ENCODE measurements at regions not wholly inside any gene's neighbourhood (a gene's known extent, or its start where the extent isn't known, plus 50 kb on each side); places are given as distances from the start of the nearest gene placed in this dataset.

GRCh38 chr1:14080653-14081052 lies 380.7 kb downstream of the PRDM2 start:
- no peaks in the 10 kb centered on the region for H3K9me3 Mint-ChIP-seq (ENCODE audit: unreplicated experiment)
- H3K27ac Mint-ChIP-seq (ENCODE audit: unreplicated experiment), result no peak overlapping the region
- no peaks in the 10 kb centered on the region for H3K36me3 Mint-ChIP-seq (ENCODE audit: unreplicated experiment)

GRCh38 chr1:14082331-14082730 lies 382.3 kb downstream of the PRDM2 start:
- Mint-ChIP-seq H3K4me3 (ENCODE audit: unreplicated experiment) (no peak overlapping the region), H3K27ac (ENCODE audit: unreplicated experiment) (no peak overlapping the region), H3K4me1 (ENCODE audit: low read depth, unreplicated experiment) (peaks cover 5% of the 10 kb centered on the region), H3K36me3 (ENCODE audit: unreplicated experiment) (no peaks in the 10 kb centered on the region), H3K9me3 (ENCODE audit: unreplicated experiment) (no peaks in the 10 kb centered on the region), H3K27me3 (ENCODE audit: unreplicated experiment) (no peaks in the 10 kb centered on the region)
- no peak for TF ChIP-seq CTCF (IDR thresholded peaks at IDR 0.05; ENCODE audit: partially characterized antibody, unreplicated experiment)
- DNase-seq, result no peak

More at GRCh38 chr1:14080653-14081052, 380.7 kb downstream of the PRDM2 start:
- H3K4me1 Mint-ChIP-seq (ENCODE audit: low read depth, unreplicated experiment), result peaks cover 5% of the 10 kb centered on the region
- no peak overlapping the region for H3K4me3 Mint-ChIP-seq (ENCODE audit: unreplicated experiment)
- no peak for TF ChIP-seq CTCF (IDR thresholded peaks at IDR 0.05; ENCODE audit: partially characterized antibody, unreplicated experiment)
- DNase-seq, result no peak
- H3K27me3 Mint-ChIP-seq (ENCODE audit: unreplicated experiment), result no peaks in the 10 kb centered on the region

- DNase-seq, result no peak
- Mint-ChIP-seq H3K36me3 (ENCODE audit: unreplicated experiment) (no peaks in the 10 kb centered on the region), H3K4me3 (ENCODE audit: unreplicated experiment) (peak overlapping the region; percentile 6), H3K27me3 (ENCODE audit: unreplicated experiment) (no peaks in the 10 kb centered on the region), H3K9me3 (ENCODE audit: unreplicated experiment) (no peaks in the 10 kb centered on the region), H3K27ac (ENCODE audit: unreplicated experiment) (no peak overlapping the region), H3K4me1 (ENCODE audit: low read depth, unreplicated experiment) (peaks cover 5% of the 10 kb centered on the region)
- no peak for TF ChIP-seq CTCF (IDR thresholded peaks at IDR 0.05; ENCODE audit: partially characterized antibody, unreplicated experiment)
Observed at GRCh38 chr1:14083277-14083676, 383.3 kb downstream of the PRDM2 start.

GRCh38 chr1:14083706-14084105 lies 383.7 kb downstream of the PRDM2 start:
- Mint-ChIP-seq H3K27me3 (ENCODE audit: unreplicated experiment) (no peaks in the 10 kb centered on the region), H3K4me3 (ENCODE audit: unreplicated experiment) (no peak overlapping the region), H3K27ac (ENCODE audit: unreplicated experiment) (no peak overlapping the region), H3K9me3 (ENCODE audit: unreplicated experiment) (no peaks in the 10 kb centered on the region), H3K36me3 (ENCODE audit: unreplicated experiment) (no peaks in the 10 kb centered on the region), H3K4me1 (ENCODE audit: low read depth, unreplicated experiment) (peaks cover 5% of the 10 kb centered on the region)
- no peak for DNase-seq
- TF ChIP-seq CTCF (IDR thresholded peaks at IDR 0.05; ENCODE audit: partially characterized antibody, unreplicated experiment), result no peak

- no peak overlapping the region for H3K4me3 Mint-ChIP-seq (ENCODE audit: unreplicated experiment)
- no peak overlapping the region for H3K27ac Mint-ChIP-seq (ENCODE audit: unreplicated experiment)
- H3K27me3 Mint-ChIP-seq (ENCODE audit: unreplicated experiment), result no peaks in the 10 kb centered on the region
- DNase-seq, result no peak
- peaks cover 2% of the 10 kb centered on the region for H3K9me3 Mint-ChIP-seq (ENCODE audit: unreplicated experiment)
- no peaks in the 10 kb centered on the region for H3K4me1 Mint-ChIP-seq (ENCODE audit: low read depth, unreplicated experiment)
- peaks cover 5% of the 10 kb centered on the region for H3K36me3 Mint-ChIP-seq (ENCODE audit: unreplicated experiment)
- TF ChIP-seq CTCF (IDR thresholded peaks at IDR 0.05; ENCODE audit: partially characterized antibody, unreplicated experiment), result no peak
Observed at GRCh38 chr1:14090062-14090461, 390.1 kb downstream of the PRDM2 start.

All from glutamatergic neuron (in vitro differentiated cells).